ACHN (cell line): ENCODE measurements at regions not wholly inside any gene's neighbourhood (a gene's known extent, or its start where the extent isn't known, plus 50 kb on each side); places are given as distances from the start of the nearest gene placed in this dataset.
"Not testable (repeated sequence)": the region's sequence is repeated elsewhere in the genome, so short reads cannot be mapped to it uniquely, and the experiment has no call there.

Experiments used
- DNase-seq: peaks from one replicate; pipeline ENCODE4 v3.0.0-alpha.2; 2015
- in situ Hi-C: cut with HindIII; loops from 2 replicates; pipeline ENCODE4 v1.10.0; 2017; ENCODE audit warnings: low sequenced_read_pairs, low pct_ligation_motif_present, low pct_unique_long_range_greater_than_20kb

GRCh38 chr16:87135246-87136030 lies 181.8 kb downstream of the C16orf95 start:
- in situ Hi-C loops: no loop called here

GRCh38 chr16:87138316-87138715 lies 178.9 kb downstream of the C16orf95 start:
- DNase-seq: no peak
- in situ Hi-C loops: no loop called here

More at GRCh38 chr16:87135246-87136030, 181.8 kb downstream of the C16orf95 start:
- DNase-seq: no peak

- in situ Hi-C loops: no loop called here
- no peak for DNase-seq
Observed at GRCh38 chr16:87138738-87139267, 178.4 kb downstream of the C16orf95 start.

- in situ Hi-C loops: no loop called here
- DNase-seq: no peak
Observed at GRCh38 chr16:87140211-87141200, 176.7 kb downstream of the C16orf95 start.

- in situ Hi-C loops: no loop called here
- DNase-seq: no peak
Observed at GRCh38 chr16:87141402-87141801, 175.8 kb downstream of the C16orf95 start.

GRCh38 chr16:87143661-87144121 lies 173.5 kb downstream of the C16orf95 start:
- DNase-seq: no peak

GRCh38 chr16:87144232-87144631 lies 173.0 kb downstream of the C16orf95 start:
- in situ Hi-C loops: no loop called here
- DNase-seq: no peak

More at GRCh38 chr16:87143661-87144121, 173.5 kb downstream of the C16orf95 start:
- in situ Hi-C loops: no loop called here

GRCh38 chr16:87145181-87146176 lies 171.7 kb downstream of the C16orf95 start:
- DNase-seq: peak; percentile 22
- in situ Hi-C loops: no loop called here

- in situ Hi-C loops: no loop called here
Observed at GRCh38 chr16:87146676-87147075, 170.5 kb downstream of the C16orf95 start.

GRCh38 chr16:87149051-87149450 lies 168.1 kb downstream of the C16orf95 start:
- DNase-seq: no peak
- in situ Hi-C loops: no loop called here

More at GRCh38 chr16:87146676-87147075, 170.5 kb downstream of the C16orf95 start:
- no peak for DNase-seq

- in situ Hi-C loops: no loop called here
- DNase-seq: no peak
Observed at GRCh38 chr16:87150262-87150661, 166.9 kb downstream of the C16orf95 start.

- in situ Hi-C loops: no loop called here
Observed at GRCh38 chr16:87150681-87151280, 166.4 kb downstream of the C16orf95 start.

GRCh38 chr16:87152221-87152755 lies 164.9 kb downstream of the C16orf95 start:
- no peak for DNase-seq
- in situ Hi-C loops: no loop called here

More at GRCh38 chr16:87150681-87151280, 166.4 kb downstream of the C16orf95 start:
- DNase-seq: no peak

- DNase-seq: no peak
- in situ Hi-C loops: no loop called here
Observed at GRCh38 chr16:87153326-87153725, 163.9 kb downstream of the C16orf95 start.

GRCh38 chr16:87155315-87155714 lies 161.9 kb downstream of the C16orf95 start:
- DNase-seq, in situ Hi-C loops: not testable (repeated sequence)

GRCh38 chr16:87156195-87156594 lies 161.0 kb downstream of the C16orf95 start:
- no peak for DNase-seq
- in situ Hi-C loops: no loop called here

GRCh38 chr16:87160234-87160636 lies 157.0 kb downstream of the C16orf95 start:
- no peak for DNase-seq
- in situ Hi-C loops: no loop called here
